Breast epithelium (tissue), 4 donors: ENCODE measurements at regions not wholly inside any gene's neighbourhood (a gene's known extent, or its start where the extent isn't known, plus 50 kb on each side); places are given as distances from the start of the nearest gene placed in this dataset.

Experiments used
- DNase-seq, 2 donors: peaks; one replicate each; pipeline ENCODE4 v3.0.0-alpha.2; 2019; ENCODE audit warnings: low spot score in 2 of 2
- H3K27ac ChIP-seq, 2 donors: fragments of 200-600 bp; sonication (generic) in 1 of 2; one replicate each; pipeline ENCODE4 v1.5.1; 2016 to 2019; ENCODE audit warnings: mild to moderate bottlenecking in 1 of 2
- H3K27me3 ChIP-seq, 2 donors: fragments of 200-600 bp; sonication (generic) in 1 of 2; one replicate each; pipeline versions ENCODE4 v1.5.1 to v1.6.0; 2017 to 2019; ENCODE audit warnings: control low read depth in 1 of 2, mild to moderate bottlenecking in 1 of 2
- H3K36me3 ChIP-seq: fragments of 200-600 bp; one replicate; pipeline ENCODE4 v1.5.1; 2019
- H3K4me1 ChIP-seq, 2 donors: fragments of 200-600 bp; sonication (generic); one replicate each; pipeline ENCODE4 v1.5.1; 2016 to 2019; ENCODE audit warnings: control low read depth in 1 of 2
- H3K4me3 ChIP-seq, 3 donors: fragments of 200-600 bp; sonication (generic); 1 replicate in 2 of 3; 2 replicates in 1 of 3; pipeline ENCODE4 v1.5.1; 2016 to 2019; ENCODE audit warnings: mild to moderate bottlenecking in 3 of 3, moderate library complexity in 2 of 3
- H3K9me3 ChIP-seq, 2 donors: fragments of 200-600 bp; sonication (generic) in 1 of 2; one replicate each; pipeline ENCODE4 v1.5.1; 2016 to 2019; ENCODE audit warnings: control low read depth in 1 of 2
- CTCF ChIP-seq, 3 donors: fragments of 450-650 bp; IDR thresholded peaks; one replicate each; pipeline ENCODE4 v1.5.1; 2016 to 2017; ENCODE audit warnings: antibody characterized with exemption in 3 of 3, mild to moderate bottlenecking in 3 of 3, moderate library complexity in 3 of 3
- POLR2A ChIP-seq: fragments of 450-650 bp; IDR thresholded peaks from one replicate; pipeline ENCODE4 v1.6.1; 2016; ENCODE audit warnings: antibody characterized with exemption, mild to moderate bottlenecking, moderate library complexity
- POLR2AphosphoS5 ChIP-seq, 3 donors: sonication (generic); formaldehyde crosslinking; IDR thresholded peaks; one replicate each; pipeline ENCODE4 v1.6.1; 2017; ENCODE audit warnings: antibody characterized with exemption in 3 of 3
- intact Hi-C: fragments of 100-400 bp; cut with DNase I; formaldehyde crosslinking; loops from one replicate; pipeline ENCODE4 v1.15.1; 2023; ENCODE audit warnings: low total_unique reads

- H3K4me1 ChIP-seq: no peaks in the 10 kb centered on the region
- intact Hi-C loops: loop anchor here (2.0 kb wide), 1 partner anchor 37 kb away; no protein-coding TSS in a partner anchor
- no peak for DNase-seq
- no peaks in the 10 kb centered on the region for H3K36me3 ChIP-seq
- no peak overlapping the region for H3K4me3 ChIP-seq
- H3K27me3 ChIP-seq: no peaks in the 10 kb centered on the region
- H3K9me3 ChIP-seq: no peaks in the 10 kb centered on the region
- no peak for TF ChIP-seq CTCF (IDR thresholded peaks at IDR 0.05)
- TF ChIP-seq POLR2AphosphoS5 (IDR thresholded peaks at IDR 0.05): no peak
- H3K27ac ChIP-seq: no peak overlapping the region
These were observed 344.1 kb downstream of the PHF14 start for GRCh38 chr7:11317766-11318165.

GRCh38 chr7:11319491-11320274 lies 346.0 kb downstream of the PHF14 start:
- Histone ChIP-seq H3K27ac (no peak overlapping the region), H3K36me3 (no peaks in the 10 kb centered on the region), H3K4me3 (no peak overlapping the region), H3K27me3 (no peaks in the 10 kb centered on the region), H3K9me3 (no peaks in the 10 kb centered on the region), H3K4me1 (no peaks in the 10 kb centered on the region)
- DNase-seq: no peak
- intact Hi-C loops: no loop called here
- TF ChIP-seq POLR2AphosphoS5 (IDR thresholded peaks at IDR 0.05) (no peak), CTCF (IDR thresholded peaks at IDR 0.05) (no peak), POLR2A (no peak)
